Liver (tissue), 8 donors: ENCODE measurements at regions not wholly inside any gene's neighbourhood (a gene's known extent, or its start where the extent isn't known, plus 50 kb on each side); places are given as distances from the start of the nearest gene placed in this dataset.
A peak's percentile ranks its signal among the peaks of the same experiment; 100 is the strongest.

ENCODE experiments used
- DNase-seq: peaks from one replicate; pipeline ENCODE4 v3.0.0-alpha.2; 2017; ENCODE audit warnings: low spot score
- H3K27ac ChIP-seq, 2 donors: one replicate each; pipeline ENCODE4 v1.7.0; 2013; ENCODE audit warnings: inconsistent platforms in 2 of 2, low read length in 2 of 2, control low read depth in 1 of 2, low read depth in 1 of 2, mild to moderate bottlenecking in 1 of 2
- H3K27me3 ChIP-seq, 4 donors: one replicate each; pipeline versions ENCODE4 v1.6.1 to v1.7.0; 2013; ENCODE audit warnings: low read length in 3 of 4, inconsistent platforms in 1 of 4, mild to moderate bottlenecking in 1 of 4, moderate library complexity in 1 of 4; ENCODE audit not compliant: control insufficient read depth in 4 of 4, insufficient read depth in 4 of 4
- H3K36me3 ChIP-seq, 4 donors: one replicate each; pipeline versions ENCODE4 v1.6.1 to v1.7.0; 2013; ENCODE audit warnings: low read length in 3 of 4, mild to moderate bottlenecking in 3 of 4, low read depth in 1 of 4, moderate library complexity in 1 of 4; ENCODE audit not compliant: control insufficient read depth in 4 of 4, insufficient read depth in 3 of 4
- H3K4me1 ChIP-seq, 4 donors: one replicate each; pipeline versions ENCODE4 v1.6.1 to v1.7.0; 2013; ENCODE audit warnings: low read length in 3 of 4, mild to moderate bottlenecking in 3 of 4, moderate library complexity in 1 of 4; ENCODE audit not compliant: control insufficient read depth in 4 of 4, insufficient read depth in 4 of 4
- H3K4me3 ChIP-seq, 3 donors: one replicate each; pipeline versions ENCODE4 v1.6.1 to v1.7.0; 2013; ENCODE audit warnings: low read length in 3 of 3, control low read depth in 1 of 3, low read depth in 1 of 3, mild to moderate bottlenecking in 1 of 3
- H3K9ac ChIP-seq, 2 donors: one replicate each; pipeline ENCODE4 v1.7.0; 2013; ENCODE audit warnings: low read length in 2 of 2, mild to moderate bottlenecking in 2 of 2, moderate library complexity in 2 of 2, control low read depth in 1 of 2, low read depth in 1 of 2
- H3K9me3 ChIP-seq, 4 donors: one replicate each; pipeline versions ENCODE4 v1.6.1 to v1.7.0; 2013; ENCODE audit warnings: low read length in 3 of 4; ENCODE audit not compliant: control insufficient read depth in 4 of 4
- EGR1 ChIP-seq, 2 donors: IDR thresholded peaks; 2 replicates each; pipeline ENCODE4 v1.6.1; 2016 to 2018; ENCODE audit warnings: antibody characterized with exemption in 2 of 2, low read depth in 2 of 2
- FOXA1 ChIP-seq: IDR thresholded peaks from 2 replicates; pipeline ENCODE4 v1.6.1; 2016; ENCODE audit warnings: antibody characterized with exemption
- GABPA ChIP-seq, 2 donors: IDR thresholded peaks in 1 of 2; conservative IDR thresholded peaks in 1 of 2; 2 replicates each; pipeline ENCODE4 v1.6.1; 2016; ENCODE audit warnings: antibody characterized with exemption in 2 of 2, mild to moderate bottlenecking in 1 of 2, moderate library complexity in 1 of 2
- HNF4A ChIP-seq, 2 donors: conservative IDR thresholded peaks; 2 replicates each; pipeline ENCODE4 v1.6.1; 2016; ENCODE audit warnings: antibody characterized with exemption in 2 of 2, mild to moderate bottlenecking in 2 of 2
- HNF4G ChIP-seq: IDR thresholded peaks from 2 replicates; pipeline ENCODE4 v1.6.1; 2016; ENCODE audit warnings: antibody characterized with exemption
- MAX ChIP-seq: IDR thresholded peaks from 2 replicates; pipeline ENCODE4 v1.6.1; 2016; ENCODE audit warnings: antibody characterized with exemption
- NR2F2 ChIP-seq: IDR thresholded peaks from 2 replicates; pipeline ENCODE4 v1.6.1; 2016; ENCODE audit warnings: antibody characterized with exemption
- RXRA ChIP-seq, 2 donors: IDR thresholded peaks; 2 replicates each; pipeline ENCODE4 v1.6.1; 2017 to 2018; ENCODE audit warnings: antibody characterized with exemption in 2 of 2, mild to moderate bottlenecking in 1 of 2
- SP1 ChIP-seq: IDR thresholded peaks from 2 replicates; pipeline ENCODE4 v1.6.1; 2018; ENCODE audit warnings: antibody characterized with exemption, mild to moderate bottlenecking
- TAF1 ChIP-seq: conservative IDR thresholded peaks from 2 replicates; pipeline ENCODE4 v1.6.1; 2016; ENCODE audit warnings: antibody characterized with exemption, mild to moderate bottlenecking
- YY1 ChIP-seq: IDR thresholded peaks from 2 replicates; pipeline ENCODE4 v1.6.1; 2016; ENCODE audit warnings: antibody characterized with exemption, mild to moderate bottlenecking
- WGBS: extraction: QIAGEN DNeasy Blood & Tissue Kit; methylation state at CpG from one replicate; pipeline ENCODE4 v1.1.7; 2013; 5-methylcytosine and 5-hydroxymethylcytosine counted together
- TF ChIP-seq, protein P1 (sequence below): fragments of 150-350 bp; IDR thresholded peaks from 2 replicates; pipeline ENCODE4 v1.5.1; 2017; ENCODE audit warnings: improper control_type of control experiment, low read depth, low read length; ENCODE audit not compliant: missing input control
- TF ChIP-seq, protein P2 (sequence below): IDR thresholded peaks from 2 replicates; pipeline ENCODE4 v1.6.1; 2016; ENCODE audit warnings: antibody characterized with exemption
- TF ChIP-seq, protein P3 (sequence below): IDR thresholded peaks from 2 replicates; pipeline ENCODE4 v1.6.1; 2016; ENCODE audit warnings: antibody characterized with exemption, mild to moderate bottlenecking
- donor health status: healthy.
- donor health status: healthy.
- donor health status: healthy.
- donor health status: healthy.
- donor health status: healthy.

- H3K9me3 ChIP-seq = no peaks in the 10 kb centered on the region
- H3K27me3 ChIP-seq = peaks cover 0 to 11% (median 0%) of the 10 kb centered on the region in 4 donors
- TF ChIP-seq FOXA1 (no peak), HNF4A (conservative IDR thresholded peaks at IDR 0.05) (no peak), NR2F2 (no peak), HNF4G (no peak), RXRA (IDR thresholded peaks at IDR 0.05) (no peak), EGR1 (IDR thresholded peaks at IDR 0.05; ENCODE audit: low read depth in 2 of 2) (no peak), YY1 (no peak), SP1 (no peak)
- TF ChIP-seq, protein P1, sequence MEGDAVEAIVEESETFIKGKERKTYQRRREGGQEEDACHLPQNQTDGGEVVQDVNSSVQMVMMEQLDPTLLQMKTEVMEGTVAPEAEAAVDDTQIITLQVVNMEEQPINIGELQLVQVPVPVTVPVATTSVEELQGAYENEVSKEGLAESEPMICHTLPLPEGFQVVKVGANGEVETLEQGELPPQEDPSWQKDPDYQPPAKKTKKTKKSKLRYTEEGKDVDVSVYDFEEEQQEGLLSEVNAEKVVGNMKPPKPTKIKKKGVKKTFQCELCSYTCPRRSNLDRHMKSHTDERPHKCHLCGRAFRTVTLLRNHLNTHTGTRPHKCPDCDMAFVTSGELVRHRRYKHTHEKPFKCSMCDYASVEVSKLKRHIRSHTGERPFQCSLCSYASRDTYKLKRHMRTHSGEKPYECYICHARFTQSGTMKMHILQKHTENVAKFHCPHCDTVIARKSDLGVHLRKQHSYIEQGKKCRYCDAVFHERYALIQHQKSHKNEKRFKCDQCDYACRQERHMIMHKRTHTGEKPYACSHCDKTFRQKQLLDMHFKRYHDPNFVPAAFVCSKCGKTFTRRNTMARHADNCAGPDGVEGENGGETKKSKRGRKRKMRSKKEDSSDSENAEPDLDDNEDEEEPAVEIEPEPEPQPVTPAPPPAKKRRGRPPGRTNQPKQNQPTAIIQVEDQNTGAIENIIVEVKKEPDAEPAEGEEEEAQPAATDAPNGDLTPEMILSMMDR = no peak
Observed at GRCh38 chr2:883260-883802, 67.3 kb upstream of the SNTG2 start.

DNA sequence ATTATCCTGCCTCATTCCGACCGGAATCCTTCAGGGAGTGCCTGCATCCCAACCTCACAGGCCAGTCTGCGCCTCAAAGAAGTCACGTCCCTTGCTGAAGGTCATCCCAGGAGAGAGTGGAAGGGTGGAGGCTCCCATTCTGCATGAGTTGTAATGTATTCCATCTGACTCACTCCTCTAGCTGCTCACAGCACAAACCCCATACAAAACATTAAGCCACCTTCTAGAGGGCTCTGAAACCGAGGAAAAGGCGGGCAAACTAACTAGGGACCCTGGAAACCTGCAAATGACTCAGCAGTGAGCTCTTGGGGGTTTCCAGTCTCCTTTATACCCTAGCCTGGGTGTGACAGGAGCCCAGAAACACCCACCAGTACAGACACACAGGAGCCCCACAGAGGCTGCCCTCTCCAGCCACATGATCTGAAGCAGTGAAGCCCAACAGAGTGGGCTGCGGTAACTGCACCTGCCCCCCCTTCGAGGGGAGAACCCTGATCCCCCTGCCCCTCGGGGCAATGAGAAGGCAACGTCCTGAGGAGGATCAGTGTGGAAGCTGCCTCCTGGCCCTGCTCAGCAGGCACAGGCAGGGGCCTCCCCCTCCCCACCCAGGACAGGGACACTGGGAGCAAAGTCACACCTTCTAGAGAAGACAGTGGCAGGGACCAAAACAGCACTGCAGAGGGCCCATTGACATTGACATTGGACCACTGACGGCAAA, 69.3 kb upstream of the SNTG2 start:
- 66% methylated on average over 11 of the region's 11 CpGs for WGBS
- H3K27ac ChIP-seq = no peak overlapping the region
- no peaks in the 10 kb centered on the region for H3K9me3 ChIP-seq
- no peaks in the 10 kb centered on the region for H3K4me1 ChIP-seq
- TF ChIP-seq NR2F2 (no peak), GABPA (IDR thresholded peaks at IDR 0.05 in 1 of 2, conservative IDR thresholded peaks at IDR 0.05 in 1 of 2) (no peak), MAX (no peak), TAF1 (no peak)
- TF ChIP-seq, protein P1 = no peak
- TF ChIP-seq, protein P2, sequence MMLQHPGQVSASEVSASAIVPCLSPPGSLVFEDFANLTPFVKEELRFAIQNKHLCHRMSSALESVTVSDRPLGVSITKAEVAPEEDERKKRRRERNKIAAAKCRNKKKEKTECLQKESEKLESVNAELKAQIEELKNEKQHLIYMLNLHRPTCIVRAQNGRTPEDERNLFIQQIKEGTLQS = no peak
- TF ChIP-seq, protein P3, sequence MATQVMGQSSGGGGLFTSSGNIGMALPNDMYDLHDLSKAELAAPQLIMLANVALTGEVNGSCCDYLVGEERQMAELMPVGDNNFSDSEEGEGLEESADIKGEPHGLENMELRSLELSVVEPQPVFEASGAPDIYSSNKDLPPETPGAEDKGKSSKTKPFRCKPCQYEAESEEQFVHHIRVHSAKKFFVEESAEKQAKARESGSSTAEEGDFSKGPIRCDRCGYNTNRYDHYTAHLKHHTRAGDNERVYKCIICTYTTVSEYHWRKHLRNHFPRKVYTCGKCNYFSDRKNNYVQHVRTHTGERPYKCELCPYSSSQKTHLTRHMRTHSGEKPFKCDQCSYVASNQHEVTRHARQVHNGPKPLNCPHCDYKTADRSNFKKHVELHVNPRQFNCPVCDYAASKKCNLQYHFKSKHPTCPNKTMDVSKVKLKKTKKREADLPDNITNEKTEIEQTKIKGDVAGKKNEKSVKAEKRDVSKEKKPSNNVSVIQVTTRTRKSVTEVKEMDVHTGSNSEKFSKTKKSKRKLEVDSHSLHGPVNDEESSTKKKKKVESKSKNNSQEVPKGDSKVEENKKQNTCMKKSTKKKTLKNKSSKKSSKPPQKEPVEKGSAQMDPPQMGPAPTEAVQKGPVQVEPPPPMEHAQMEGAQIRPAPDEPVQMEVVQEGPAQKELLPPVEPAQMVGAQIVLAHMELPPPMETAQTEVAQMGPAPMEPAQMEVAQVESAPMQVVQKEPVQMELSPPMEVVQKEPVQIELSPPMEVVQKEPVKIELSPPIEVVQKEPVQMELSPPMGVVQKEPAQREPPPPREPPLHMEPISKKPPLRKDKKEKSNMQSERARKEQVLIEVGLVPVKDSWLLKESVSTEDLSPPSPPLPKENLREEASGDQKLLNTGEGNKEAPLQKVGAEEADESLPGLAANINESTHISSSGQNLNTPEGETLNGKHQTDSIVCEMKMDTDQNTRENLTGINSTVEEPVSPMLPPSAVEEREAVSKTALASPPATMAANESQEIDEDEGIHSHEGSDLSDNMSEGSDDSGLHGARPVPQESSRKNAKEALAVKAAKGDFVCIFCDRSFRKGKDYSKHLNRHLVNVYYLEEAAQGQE = no peak
- no peaks in the 10 kb centered on the region for H3K36me3 ChIP-seq
- no peak overlapping the region for H3K4me3 ChIP-seq
- H3K27me3 ChIP-seq = peaks cover 0 to 11% (median 0%) of the 10 kb centered on the region in 4 donors
- peak; percentile 17 for DNase-seq
- H3K9ac ChIP-seq = no peak overlapping the region

More at GRCh38 chr2:883260-883802, 67.3 kb upstream of the SNTG2 start:
- Histone ChIP-seq H3K4me3 (no peak overlapping the region), H3K27ac (no peak overlapping the region), H3K36me3 (no peaks in the 10 kb centered on the region), H3K4me1 (no peaks in the 10 kb centered on the region), H3K9ac (no peak overlapping the region)
- DNase-seq = no peak
- WGBS = 66% methylated on average over 14 of the region's 14 CpGs
